ENCODE measurements at regions not wholly inside any gene's neighbourhood (a gene's known extent, or its start where the extent isn't known, plus 50 kb on each side); places are given as distances from the start of the nearest gene placed in this dataset.

DNA sequence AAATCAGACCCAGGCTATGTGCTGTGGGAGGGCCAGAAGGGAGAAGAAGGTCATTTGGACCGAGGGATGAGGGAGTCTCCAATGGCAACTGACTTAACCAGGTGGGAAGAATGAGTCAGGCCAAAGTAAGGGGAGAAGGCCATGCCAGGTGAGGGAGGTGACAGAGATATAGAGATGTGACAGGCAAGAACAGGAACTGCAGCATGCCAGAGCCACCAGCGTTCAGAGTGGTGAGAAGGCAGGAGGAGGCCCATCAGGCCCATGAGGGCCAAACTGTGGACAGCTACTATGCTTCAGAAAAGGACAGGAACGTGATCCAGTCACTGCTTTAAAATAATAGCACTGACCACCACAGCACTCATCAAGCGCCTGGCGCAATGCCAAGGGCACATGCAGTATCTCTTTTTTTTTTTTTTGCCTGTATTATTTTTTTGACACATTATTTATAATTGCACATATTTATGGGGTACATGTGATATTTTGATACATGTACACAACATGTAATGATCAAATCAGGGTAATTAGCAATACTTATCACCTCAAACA is 154.3 kb upstream of the IGF1R start:
- no peak for DNase-seq
- no peak overlapping the region for H3K4me3 ChIP-seq
- TF ChIP-seq, protein P1, sequence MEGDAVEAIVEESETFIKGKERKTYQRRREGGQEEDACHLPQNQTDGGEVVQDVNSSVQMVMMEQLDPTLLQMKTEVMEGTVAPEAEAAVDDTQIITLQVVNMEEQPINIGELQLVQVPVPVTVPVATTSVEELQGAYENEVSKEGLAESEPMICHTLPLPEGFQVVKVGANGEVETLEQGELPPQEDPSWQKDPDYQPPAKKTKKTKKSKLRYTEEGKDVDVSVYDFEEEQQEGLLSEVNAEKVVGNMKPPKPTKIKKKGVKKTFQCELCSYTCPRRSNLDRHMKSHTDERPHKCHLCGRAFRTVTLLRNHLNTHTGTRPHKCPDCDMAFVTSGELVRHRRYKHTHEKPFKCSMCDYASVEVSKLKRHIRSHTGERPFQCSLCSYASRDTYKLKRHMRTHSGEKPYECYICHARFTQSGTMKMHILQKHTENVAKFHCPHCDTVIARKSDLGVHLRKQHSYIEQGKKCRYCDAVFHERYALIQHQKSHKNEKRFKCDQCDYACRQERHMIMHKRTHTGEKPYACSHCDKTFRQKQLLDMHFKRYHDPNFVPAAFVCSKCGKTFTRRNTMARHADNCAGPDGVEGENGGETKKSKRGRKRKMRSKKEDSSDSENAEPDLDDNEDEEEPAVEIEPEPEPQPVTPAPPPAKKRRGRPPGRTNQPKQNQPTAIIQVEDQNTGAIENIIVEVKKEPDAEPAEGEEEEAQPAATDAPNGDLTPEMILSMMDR (IDR thresholded peaks at IDR 0.05): no peak
- intact Hi-C loops (cut with DNase I; ENCODE audit: low total_unique reads): no loop called here
- no peaks in the 10 kb centered on the region for H3K36me3 ChIP-seq
- H3K4me1 ChIP-seq: no peaks in the 10 kb centered on the region
- H3K27ac ChIP-seq: no peak overlapping the region
- peaks cover 0 to 4% (median under 1%) of the 10 kb centered on the region in 3 donors for H3K9me3 ChIP-seq
- no peaks in the 10 kb centered on the region for H3K27me3 ChIP-seq

DNA sequence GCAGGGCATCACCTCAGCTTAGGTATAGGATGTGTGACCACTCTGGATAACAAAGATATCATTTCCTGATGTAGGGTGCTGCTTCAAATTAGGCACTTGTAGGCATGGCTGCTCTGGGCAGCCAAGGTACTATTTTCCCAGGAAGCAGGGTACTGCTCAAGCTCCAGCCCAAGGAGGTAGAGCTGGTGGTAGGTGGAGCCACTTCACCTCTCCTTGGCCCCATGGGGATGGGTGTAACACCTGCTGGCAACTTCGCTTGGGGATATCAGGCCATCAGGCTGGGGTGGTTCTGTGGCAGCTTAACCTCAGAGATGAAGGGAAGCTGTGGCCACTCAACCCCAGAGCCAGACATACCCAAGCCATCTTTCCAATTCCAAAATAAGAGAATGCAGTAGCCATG is 147.1 kb upstream of the IGF1R start:
- peaks cover 0 to 12% (median 8%) of the 10 kb centered on the region in 3 donors for H3K9me3 ChIP-seq
- no peak for DNase-seq
- H3K36me3 ChIP-seq: no peaks in the 10 kb centered on the region
- no peak overlapping the region for H3K27ac ChIP-seq
- H3K4me1 ChIP-seq: peaks cover 0 to 32% (median 24%) of the 10 kb centered on the region in 4 donors
- intact Hi-C loops (cut with DNase I; ENCODE audit: low total_unique reads): no loop called here
- TF ChIP-seq, protein P1 (IDR thresholded peaks at IDR 0.05): no peak
- no peaks in the 10 kb centered on the region for H3K27me3 ChIP-seq
- no peak overlapping the region for H3K4me3 ChIP-seq

DNA sequence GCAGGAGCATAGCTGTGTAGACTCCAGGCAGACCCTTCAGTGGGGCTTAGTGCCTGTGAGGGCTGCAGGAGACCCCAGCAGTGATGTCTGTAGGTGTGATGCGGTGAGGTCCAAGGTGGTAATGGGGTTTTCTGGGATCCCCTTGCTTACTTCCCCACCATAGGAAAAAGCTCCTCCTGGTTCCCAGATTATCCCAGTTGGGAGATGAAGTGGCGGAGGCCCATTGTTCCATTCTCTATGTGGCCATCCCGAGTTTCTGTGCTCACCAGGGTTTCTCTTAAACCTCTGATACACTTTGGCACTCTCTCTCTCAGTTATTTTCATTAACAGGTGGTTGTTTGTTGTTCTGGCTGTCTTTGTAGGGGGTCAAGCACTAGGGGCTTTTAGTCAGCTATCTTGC is 146.7 kb upstream of the IGF1R start:
- peaks cover 0 to 12% (median 8%) of the 10 kb centered on the region in 3 donors for H3K9me3 ChIP-seq
- H3K4me1 ChIP-seq: peaks cover 0 to 37% (median 29%) of the 10 kb centered on the region in 4 donors
- DNase-seq: no peak
- H3K27ac ChIP-seq: no peak overlapping the region
- no peak overlapping the region for H3K4me3 ChIP-seq
- TF ChIP-seq, protein P1 (IDR thresholded peaks at IDR 0.05): no peak
- no peaks in the 10 kb centered on the region for H3K27me3 ChIP-seq
- H3K36me3 ChIP-seq: no peaks in the 10 kb centered on the region
- intact Hi-C loops (cut with DNase I; ENCODE audit: low total_unique reads): no loop called here

DNA sequence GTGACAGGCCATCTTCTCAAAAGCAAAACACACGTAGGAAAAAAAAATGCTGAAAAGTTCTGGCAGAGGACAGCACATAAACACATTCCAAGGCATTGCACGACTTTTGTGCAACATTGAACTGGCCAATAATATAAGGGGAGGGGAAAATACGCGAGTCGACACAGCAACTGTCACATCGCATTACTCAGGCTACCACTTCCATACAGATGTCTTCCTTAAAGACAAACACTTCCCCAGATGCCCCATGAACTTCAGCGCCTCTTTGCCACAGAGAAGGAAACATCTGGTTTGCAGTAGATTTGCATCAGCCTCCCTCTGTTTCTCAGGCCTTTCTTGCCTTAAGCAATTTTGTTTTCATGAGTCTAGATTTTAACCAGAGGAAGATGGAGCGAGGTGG is 144.4 kb upstream of the IGF1R start:
- Histone ChIP-seq H3K27ac (peak overlapping the region; percentile 71 to 78), H3K27me3 (no peaks in the 10 kb centered on the region), H3K4me3 (no peak overlapping the region), H3K4me1 (peaks cover 0 to 49% (median 35%) of the 10 kb centered on the region in 4 donors), H3K36me3 (no peaks in the 10 kb centered on the region), H3K9me3 (peaks cover 0 to 12% (median 5%) of the 10 kb centered on the region in 3 donors)
- DNase-seq: peak in 1 of 2 donors; percentile 62
- intact Hi-C loops (cut with DNase I; ENCODE audit: low total_unique reads): no loop called here
- TF ChIP-seq, protein P1 (IDR thresholded peaks at IDR 0.05): no peak

DNA sequence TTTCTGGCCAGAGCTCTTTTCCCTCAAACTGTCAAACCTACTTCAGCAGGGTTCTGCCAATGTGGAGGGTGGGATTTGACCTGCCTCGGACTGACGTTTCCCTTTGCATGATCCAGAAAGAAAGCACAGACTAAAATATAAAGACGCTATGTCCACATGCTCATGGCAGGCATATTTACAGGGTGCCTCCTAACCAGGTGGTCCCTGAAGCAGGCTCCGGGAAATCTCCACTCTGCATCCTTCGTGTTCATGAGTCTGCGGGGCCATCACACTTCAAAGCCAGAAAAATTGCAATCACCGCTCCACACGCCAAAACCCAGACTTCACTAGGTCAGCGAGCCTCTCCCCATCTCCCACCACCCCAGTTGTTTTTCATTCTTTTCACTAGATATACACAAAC is 143.3 kb upstream of the IGF1R start:
- no peaks in the 10 kb centered on the region for H3K36me3 ChIP-seq
- peaks cover 0 to 2% (median 0%) of the 10 kb centered on the region in 3 donors for H3K9me3 ChIP-seq
- TF ChIP-seq, protein P1 (IDR thresholded peaks at IDR 0.05): no peak
- no peak overlapping the region for H3K4me3 ChIP-seq
- no peak for DNase-seq
- no peaks in the 10 kb centered on the region for H3K27me3 ChIP-seq
- H3K27ac ChIP-seq: peak overlapping the region; percentile 71 to 78
- H3K4me1 ChIP-seq: peaks cover 0 to 49% (median 35%) of the 10 kb centered on the region in 4 donors
- intact Hi-C loops (cut with DNase I; ENCODE audit: low total_unique reads): no loop called here
